ENCODE measurements at regions not wholly inside any gene's neighbourhood (a gene's known extent, or its start where the extent isn't known, plus 50 kb on each side); places are given as distances from the start of the nearest gene placed in this dataset.

DNA sequence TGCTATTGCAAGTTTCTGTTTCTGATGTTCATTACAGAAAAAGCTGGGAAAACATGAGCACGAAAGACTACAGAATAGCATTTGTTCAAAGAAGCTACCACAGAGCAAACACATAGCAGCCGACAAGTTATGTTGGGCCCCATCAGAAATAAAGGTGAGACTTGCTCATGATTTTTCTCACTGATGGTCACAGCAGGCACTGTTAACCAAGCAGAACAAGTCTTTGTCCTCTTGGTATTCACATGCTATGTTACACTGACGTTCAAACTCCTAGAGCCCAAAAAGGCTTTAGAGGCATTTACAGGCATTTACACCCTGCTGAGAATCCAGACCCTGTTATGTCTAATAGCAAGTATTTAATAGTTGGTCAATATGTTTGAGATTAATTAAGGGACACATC lies 235.0 kb upstream of the HNMT start:
- H3K27me3 ChIP-seq (ENCODE audit: low read length): no peaks in the 10 kb centered on the region
- no peaks in the 10 kb centered on the region for H3K36me3 ChIP-seq (ENCODE audit: low read length)
- no peak overlapping the region for H2AFZ ChIP-seq (ENCODE audit: low read depth, low read length, severe bottlenecking)
- no peak overlapping the region for H3K27ac ChIP-seq (ENCODE audit: low read depth, low read length)
- H3F3A ChIP-seq (ENCODE audit: insufficient read depth): no peaks in the 10 kb centered on the region
- no peaks in the 10 kb centered on the region for H3K9me2 ChIP-seq (replicated peaks; ENCODE audit: insufficient read depth, low read length)
- no peak overlapping the region for H3K4me3 ChIP-seq (ENCODE audit: insufficient read depth, low read length, poor library complexity, severe bottlenecking)
- TF ChIP-seq EZH2phosphoT487 (conservative IDR thresholded peaks at IDR 0.05; ENCODE audit: low read length) (no peak), CTCF (IDR thresholded peaks at IDR 0.05; ENCODE audit: insufficient read depth, low read length, poor library complexity, severe bottlenecking) (no peak)
- no peaks in the 10 kb centered on the region for H3K79me2 ChIP-seq (ENCODE audit: insufficient read depth, low read length)
- no peak overlapping the region for H3K4me2 ChIP-seq (ENCODE audit: low read depth, low read length, poor library complexity, severe bottlenecking)
- no peak overlapping the region for H3K9ac ChIP-seq (ENCODE audit: low read length)
- no peaks in the 10 kb centered on the region for H3K9me3 ChIP-seq (ENCODE audit: insufficient read depth, low read length)
- no peaks in the 10 kb centered on the region for H4K20me1 ChIP-seq (ENCODE audit: low read depth, low read length)

- Histone ChIP-seq H4K20me1 (ENCODE audit: low read depth, low read length) (no peaks in the 10 kb centered on the region), H3K9me3 (ENCODE audit: insufficient read depth, low read length) (no peaks in the 10 kb centered on the region), H3K27me3 (ENCODE audit: low read length) (no peaks in the 10 kb centered on the region), H3F3A (ENCODE audit: insufficient read depth) (no peaks in the 10 kb centered on the region), H3K4me2 (ENCODE audit: low read depth, low read length, poor library complexity, severe bottlenecking) (no peak overlapping the region), H3K9ac (ENCODE audit: low read length) (no peak overlapping the region), H3K4me3 (ENCODE audit: insufficient read depth, low read length, poor library complexity, severe bottlenecking) (no peak overlapping the region), H3K36me3 (ENCODE audit: low read length) (no peaks in the 10 kb centered on the region), H2AFZ (ENCODE audit: low read depth, low read length, severe bottlenecking) (no peak overlapping the region), H3K27ac (ENCODE audit: low read depth, low read length) (no peak overlapping the region), H3K79me2 (ENCODE audit: insufficient read depth, low read length) (no peaks in the 10 kb centered on the region), H3K9me2 (replicated peaks; ENCODE audit: insufficient read depth, low read length) (no peaks in the 10 kb centered on the region)
- TF ChIP-seq CTCF (IDR thresholded peaks at IDR 0.05; ENCODE audit: insufficient read depth, low read length, poor library complexity, severe bottlenecking): no peak
- TF ChIP-seq EZH2phosphoT487 (conservative IDR thresholded peaks at IDR 0.05; ENCODE audit: low read length): no peak
Measured at GRCh38 chr2:137737559-137737958, 226.7 kb upstream of the HNMT start.

DNA sequence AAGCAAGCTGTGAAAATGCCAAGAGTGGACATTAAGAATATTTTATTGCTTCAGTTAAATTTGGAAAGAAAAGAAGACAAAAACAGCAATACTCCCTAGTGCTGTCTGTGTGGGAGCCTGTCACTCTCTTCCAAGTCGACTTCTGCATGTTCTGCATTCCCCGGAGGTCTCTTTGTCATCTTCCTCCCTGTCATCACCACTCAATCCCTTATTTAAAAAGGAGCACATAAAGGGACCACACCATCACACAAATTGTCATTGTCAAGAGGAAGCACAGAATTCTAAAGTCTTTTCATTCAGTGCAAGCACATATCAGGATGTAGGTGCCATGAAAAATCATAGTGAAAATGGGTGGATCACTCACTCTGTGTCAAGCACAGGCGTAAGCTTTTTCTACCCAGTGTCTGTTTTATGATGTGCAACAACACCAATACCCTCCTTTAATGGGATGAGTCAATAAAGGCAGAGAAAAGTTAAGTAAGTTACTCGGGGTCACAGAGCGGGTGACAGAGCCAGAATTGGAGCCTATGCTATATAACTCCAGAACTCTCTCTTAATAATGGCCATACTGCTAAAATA lies 222.4 kb upstream of the HNMT start:
- H3K27ac ChIP-seq (ENCODE audit: low read depth, low read length): no peak overlapping the region
- H3K9ac ChIP-seq (ENCODE audit: low read length): no peak overlapping the region
- no peak overlapping the region for H3K4me2 ChIP-seq (ENCODE audit: low read depth, low read length, poor library complexity, severe bottlenecking)
- H3K27me3 ChIP-seq (ENCODE audit: low read length): no peaks in the 10 kb centered on the region
- no peaks in the 10 kb centered on the region for H3F3A ChIP-seq (ENCODE audit: insufficient read depth)
- H3K9me3 ChIP-seq (ENCODE audit: insufficient read depth, low read length): no peaks in the 10 kb centered on the region
- H3K4me3 ChIP-seq (ENCODE audit: insufficient read depth, low read length, poor library complexity, severe bottlenecking): no peak overlapping the region
- no peaks in the 10 kb centered on the region for H3K36me3 ChIP-seq (ENCODE audit: low read length)
- H3K9me2 ChIP-seq (replicated peaks; ENCODE audit: insufficient read depth, low read length): no peaks in the 10 kb centered on the region
- H3K79me2 ChIP-seq (ENCODE audit: insufficient read depth, low read length): no peaks in the 10 kb centered on the region
- no peaks in the 10 kb centered on the region for H4K20me1 ChIP-seq (ENCODE audit: low read depth, low read length)
- no peak overlapping the region for H2AFZ ChIP-seq (ENCODE audit: low read depth, low read length, severe bottlenecking)
- TF ChIP-seq EZH2phosphoT487 (conservative IDR thresholded peaks at IDR 0.05; ENCODE audit: low read length) (no peak), CTCF (IDR thresholded peaks at IDR 0.05; ENCODE audit: insufficient read depth, low read length, poor library complexity, severe bottlenecking) (no peak)
